Left forelimb (tissue), 1 donor: ENCODE measurements at regions not wholly inside any gene's neighbourhood (a gene's known extent, or its start where the extent isn't known, plus 50 kb on each side); places are given as distances from the start of the nearest gene placed in this dataset.
"Not testable (repeated sequence)": the region's sequence is repeated elsewhere in the genome, so short reads cannot be mapped to it uniquely, and the experiment has no call there.

Source experiments
- DNase-seq: peaks from one replicate; pipeline ENCODE4 v3.0.0-alpha.2; 2018; ENCODE audit warnings: low spot score

- no peak for DNase-seq
Measured at GRCh38 chr2:53033411-53033810, 734.2 kb upstream of the CHAC2 start.

- no peak for DNase-seq
Measured at GRCh38 chr2:53028746-53029423, 738.7 kb upstream of the CHAC2 start.

- DNase-seq: no peak
Measured at GRCh38 chr2:53028225-53028624, 739.4 kb upstream of the CHAC2 start.

GRCh38 chr2:53022248-53022647, 745.4 kb upstream of the CHAC2 start:
- not testable (repeated sequence) for DNase-seq

- DNase-seq: no peak
Measured at GRCh38 chr2:53021828-53022227, 745.8 kb upstream of the CHAC2 start.

GRCh38 chr2:53021292-53021691, 746.3 kb upstream of the CHAC2 start:
- no peak for DNase-seq

- no peak for DNase-seq
Measured at GRCh38 chr2:53018825-53019425, 748.7 kb upstream of the CHAC2 start.

GRCh38 chr2:53006980-53007379, 760.6 kb upstream of the CHAC2 start:
- DNase-seq: no peak

- no peak for DNase-seq
Measured at GRCh38 chr2:53004413-53004812, 763.2 kb upstream of the CHAC2 start.

- DNase-seq: no peak
Measured at GRCh38 chr2:52995424-52995823, 772.2 kb upstream of the CHAC2 start.

- no peak for DNase-seq
Measured at GRCh38 chr2:52976143-52976949, 791.3 kb upstream of the CHAC2 start.

GRCh38 chr2:52974127-52974526, 793.5 kb upstream of the CHAC2 start:
- no peak for DNase-seq

- no peak for DNase-seq
Measured at GRCh38 chr2:52970642-52971041, 797.0 kb upstream of the CHAC2 start.

GRCh38 chr2:52968043-52968442, 799.6 kb upstream of the CHAC2 start:
- DNase-seq: no peak

- no peak for DNase-seq
Measured at GRCh38 chr2:52964916-52965530, 802.6 kb upstream of the CHAC2 start.

- no peak for DNase-seq
Measured at GRCh38 chr2:52961403-52961802, 806.2 kb upstream of the CHAC2 start.

- no peak for DNase-seq
Measured at GRCh38 chr2:52960881-52961280, 806.7 kb upstream of the CHAC2 start.

GRCh38 chr2:52959801-52960200, 807.8 kb upstream of the CHAC2 start:
- no peak for DNase-seq

GRCh38 chr2:52956766-52957165, 810.8 kb upstream of the CHAC2 start:
- DNase-seq: no peak

GRCh38 chr2:52956118-52956517, 811.5 kb upstream of the CHAC2 start:
- no peak for DNase-seq

- DNase-seq: no peak
Measured at GRCh38 chr2:52955079-52955478, 812.5 kb upstream of the CHAC2 start.

- no peak for DNase-seq
Measured at GRCh38 chr2:52940101-52940500, 827.5 kb upstream of the CHAC2 start.

GRCh38 chr2:52939250-52939649, 828.4 kb upstream of the CHAC2 start:
- no peak for DNase-seq
